ENCODE measurements at regions not wholly inside any gene's neighbourhood (a gene's known extent, or its start where the extent isn't known, plus 50 kb on each side); places are given as distances from the start of the nearest gene placed in this dataset.

DNA sequence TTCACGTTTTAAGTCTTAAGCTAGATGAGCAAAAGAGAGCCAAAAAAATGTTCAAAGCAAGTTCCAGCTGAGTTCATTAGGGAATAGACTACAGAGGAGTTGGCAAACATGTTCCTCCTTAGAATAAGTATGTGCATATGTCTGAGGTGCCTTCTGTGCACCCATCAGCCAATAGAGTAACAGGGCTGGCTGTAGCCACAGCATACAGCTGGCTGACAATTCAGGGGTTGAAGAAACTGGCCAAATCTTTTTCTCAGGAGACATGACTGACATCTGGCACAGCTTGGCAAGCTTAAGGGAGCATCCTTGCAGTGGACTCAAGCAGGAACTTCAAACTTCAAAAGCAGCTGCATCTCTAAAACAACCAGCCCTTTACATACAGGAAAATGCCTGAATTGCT is 414.8 kb upstream of the PCDH20 start:
- no peak overlapping the region for H3K27ac Mint-ChIP-seq (ENCODE audit: unreplicated experiment)
- TF ChIP-seq CTCF (IDR thresholded peaks at IDR 0.05), result no peak
- peaks cover 4% of the 10 kb centered on the region for H3K9me3 Mint-ChIP-seq (ENCODE audit: unreplicated experiment)

GRCh38 chr13:61824168-61824567 is 408.5 kb upstream of the PCDH20 start:
- TF ChIP-seq CTCF (IDR thresholded peaks at IDR 0.05), result no peak
- DNase-seq (ENCODE audit: extremely low spot score, unreplicated experiment), result no peak
- H3K4me1 Mint-ChIP-seq (ENCODE audit: unreplicated experiment), result no peaks in the 10 kb centered on the region
- peaks cover 3% of the 10 kb centered on the region for H3K27me3 Mint-ChIP-seq (ENCODE audit: unreplicated experiment)
- no peak overlapping the region for H3K4me3 Mint-ChIP-seq (ENCODE audit: unreplicated experiment)
- H3K27ac Mint-ChIP-seq (ENCODE audit: unreplicated experiment), result no peak overlapping the region
- H3K9me3 Mint-ChIP-seq (ENCODE audit: unreplicated experiment), result no peaks in the 10 kb centered on the region
- no peaks in the 10 kb centered on the region for H3K36me3 Mint-ChIP-seq (ENCODE audit: unreplicated experiment)

More for the DNA sequence above, 414.8 kb upstream of the PCDH20 start:
- peaks cover 3% of the 10 kb centered on the region for H3K4me1 Mint-ChIP-seq (ENCODE audit: unreplicated experiment)
- H3K27me3 Mint-ChIP-seq (ENCODE audit: unreplicated experiment), result no peaks in the 10 kb centered on the region
- H3K36me3 Mint-ChIP-seq (ENCODE audit: unreplicated experiment), result no peaks in the 10 kb centered on the region
- no peak overlapping the region for H3K4me3 Mint-ChIP-seq (ENCODE audit: unreplicated experiment)
- DNase-seq (ENCODE audit: extremely low spot score, unreplicated experiment), result no peak

GRCh38 chr13:61812286-61812685 is 396.6 kb upstream of the PCDH20 start:
- no peak for TF ChIP-seq CTCF (IDR thresholded peaks at IDR 0.05)
- no peaks in the 10 kb centered on the region for H3K4me1 Mint-ChIP-seq (ENCODE audit: unreplicated experiment)
- no peak overlapping the region for H3K27ac Mint-ChIP-seq (ENCODE audit: unreplicated experiment)
- no peaks in the 10 kb centered on the region for H3K27me3 Mint-ChIP-seq (ENCODE audit: unreplicated experiment)
- H3K9me3 Mint-ChIP-seq (ENCODE audit: unreplicated experiment), result peaks cover 9% of the 10 kb centered on the region
- H3K36me3 Mint-ChIP-seq (ENCODE audit: unreplicated experiment), result no peaks in the 10 kb centered on the region
- no peak for DNase-seq (ENCODE audit: extremely low spot score, unreplicated experiment)
- no peak overlapping the region for H3K4me3 Mint-ChIP-seq (ENCODE audit: unreplicated experiment)

- H3K27ac Mint-ChIP-seq (ENCODE audit: unreplicated experiment), result no peak overlapping the region
- no peak for DNase-seq (ENCODE audit: extremely low spot score, unreplicated experiment)
- H3K27me3 Mint-ChIP-seq (ENCODE audit: unreplicated experiment), result no peaks in the 10 kb centered on the region
- no peaks in the 10 kb centered on the region for H3K36me3 Mint-ChIP-seq (ENCODE audit: unreplicated experiment)
- peaks cover 15% of the 10 kb centered on the region for H3K9me3 Mint-ChIP-seq (ENCODE audit: unreplicated experiment)
- no peaks in the 10 kb centered on the region for H3K4me1 Mint-ChIP-seq (ENCODE audit: unreplicated experiment)
- no peak for TF ChIP-seq CTCF (IDR thresholded peaks at IDR 0.05)
- no peak overlapping the region for H3K4me3 Mint-ChIP-seq (ENCODE audit: unreplicated experiment)
These were observed 394.4 kb upstream of the PCDH20 start for GRCh38 chr13:61810065-61810464.

DNA sequence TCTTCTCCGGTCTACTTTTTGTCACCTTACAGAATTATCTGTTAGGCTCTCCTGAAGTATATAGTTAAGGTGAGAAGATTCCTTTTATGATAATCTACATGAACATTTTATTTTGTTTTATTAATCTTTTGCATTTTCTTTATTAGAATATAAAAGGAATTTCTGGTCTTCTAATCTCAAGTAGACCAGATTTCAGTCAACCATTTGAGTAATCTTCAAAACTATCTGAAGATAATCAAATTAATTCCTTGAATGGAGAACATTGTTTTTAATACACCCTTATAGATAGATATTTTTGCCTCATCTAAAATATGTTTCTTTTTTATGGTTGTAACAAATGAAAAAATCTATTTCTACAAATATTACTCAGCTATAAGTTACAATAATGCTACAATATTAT is 381.7 kb upstream of the PCDH20 start:
- no peak for TF ChIP-seq CTCF (IDR thresholded peaks at IDR 0.05)
- Mint-ChIP-seq H3K27ac (ENCODE audit: unreplicated experiment) (no peak overlapping the region), H3K36me3 (ENCODE audit: unreplicated experiment) (no peaks in the 10 kb centered on the region), H3K4me3 (ENCODE audit: unreplicated experiment) (no peak overlapping the region), H3K9me3 (ENCODE audit: unreplicated experiment) (no peaks in the 10 kb centered on the region), H3K27me3 (ENCODE audit: unreplicated experiment) (peaks cover 8% of the 10 kb centered on the region), H3K4me1 (ENCODE audit: unreplicated experiment) (no peaks in the 10 kb centered on the region)
- DNase-seq (ENCODE audit: extremely low spot score, unreplicated experiment), result no peak
